Gastrocnemius medialis (tissue), 4 donors: ENCODE measurements at regions not wholly inside any gene's neighbourhood (a gene's known extent, or its start where the extent isn't known, plus 50 kb on each side); places are given as distances from the start of the nearest gene placed in this dataset.

Experiments
- CTCF ChIP-seq, 5 experiments: fragments of 450-650 bp in 3 of 5; fragments of 200-600 bp in 2 of 5; sonication (generic) in 2 of 5; IDR thresholded peaks in 4 of 5; conservative IDR thresholded peaks in 1 of 5; 1 replicate in 4 of 5; 2 replicates in 1 of 5; pipeline ENCODE4 v1.5.1; 2016 to 2019; ENCODE audit warnings: antibody characterized with exemption in 5 of 5, mild to moderate bottlenecking in 3 of 5, moderate library complexity in 3 of 5
- POLR2A ChIP-seq, 2 donors: fragments of 450-650 bp; IDR thresholded peaks; one replicate each; pipeline ENCODE4 v1.6.1; 2017; ENCODE audit warnings: antibody characterized with exemption in 2 of 2, mild to moderate bottlenecking in 2 of 2, moderate library complexity in 2 of 2

DNA sequence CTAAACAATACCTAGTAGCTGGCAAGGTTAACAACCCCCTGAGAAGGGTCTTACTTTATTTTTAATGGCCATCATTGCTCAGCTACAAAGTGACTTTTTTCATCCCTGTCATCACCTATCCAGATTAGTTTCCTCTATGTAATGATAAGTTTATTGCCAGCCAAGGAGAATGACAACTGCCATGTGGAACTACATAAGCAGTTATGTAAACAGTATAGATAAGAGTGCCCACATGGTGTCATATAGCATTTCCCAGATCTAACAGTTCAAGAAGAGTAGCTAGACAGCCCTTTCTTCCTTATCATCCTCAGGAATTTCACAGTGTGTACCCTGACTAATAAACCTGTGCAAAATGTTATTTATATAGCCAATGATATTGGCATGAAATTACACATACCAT lies 240.2 kb upstream of the PIK3C3 start:
- TF ChIP-seq CTCF (IDR thresholded peaks at IDR 0.05 in 4 of 5, conservative IDR thresholded peaks at IDR 0.05 in 1 of 5) (no peak), POLR2A (IDR thresholded peaks at IDR 0.05) (no peak)
